Muscle layer of duodenum (tissue), 2 donors: ENCODE measurements at regions not wholly inside any gene's neighbourhood (a gene's known extent, or its start where the extent isn't known, plus 50 kb on each side); places are given as distances from the start of the nearest gene placed in this dataset.
"Not testable (repeated sequence)": the region's sequence is repeated elsewhere in the genome, so short reads cannot be mapped to it uniquely, and the experiment has no call there.

ENCODE experiments used
- H3K27ac ChIP-seq: one replicate; pipeline ENCODE4 v1.7.0; 2013; ENCODE audit warnings: mild to moderate bottlenecking, low read length
- H3K27me3 ChIP-seq: one replicate; pipeline ENCODE4 v1.7.0; 2013; ENCODE audit warnings: low read depth, mild to moderate bottlenecking, control low read depth, low read length
- H3K36me3 ChIP-seq, 2 donors: one replicate each; pipeline ENCODE4 v1.7.0; 2013; ENCODE audit warnings: low read length in 2 of 2, control low read depth in 1 of 2, mild to moderate bottlenecking in 1 of 2; ENCODE audit not compliant: insufficient read depth in 2 of 2, control insufficient read depth in 1 of 2
- H3K4me1 ChIP-seq, 2 donors: one replicate each; pipeline ENCODE4 v1.7.0; 2013; ENCODE audit warnings: low read length in 2 of 2, mild to moderate bottlenecking in 2 of 2, control low read depth in 1 of 2, moderate library complexity in 1 of 2; ENCODE audit not compliant: insufficient read depth in 2 of 2, control insufficient read depth in 1 of 2
- H3K4me3 ChIP-seq, 2 donors: one replicate each; pipeline ENCODE4 v1.7.0; 2013; ENCODE audit warnings: low read length in 2 of 2, low read depth in 1 of 2, mild to moderate bottlenecking in 1 of 2
- H3K9me3 ChIP-seq, 2 donors: one replicate each; pipeline ENCODE4 v1.7.0; 2013; ENCODE audit warnings: low read length in 2 of 2, control low read depth in 1 of 2, mild to moderate bottlenecking in 1 of 2; ENCODE audit not compliant: control insufficient read depth in 1 of 2
- donor health status: healthy.

- no peaks in the 10 kb centered on the region for H3K27me3 ChIP-seq
- no peaks in the 10 kb centered on the region for H3K4me1 ChIP-seq
- no peak overlapping the region for H3K27ac ChIP-seq
- no peaks in the 10 kb centered on the region for H3K9me3 ChIP-seq
- no peak overlapping the region for H3K4me3 ChIP-seq
- H3K36me3 ChIP-seq: no peaks in the 10 kb centered on the region
Measured at GRCh38 chrY:12358337-12358736, 342.7 kb upstream of the USP9Y start.

DNA sequence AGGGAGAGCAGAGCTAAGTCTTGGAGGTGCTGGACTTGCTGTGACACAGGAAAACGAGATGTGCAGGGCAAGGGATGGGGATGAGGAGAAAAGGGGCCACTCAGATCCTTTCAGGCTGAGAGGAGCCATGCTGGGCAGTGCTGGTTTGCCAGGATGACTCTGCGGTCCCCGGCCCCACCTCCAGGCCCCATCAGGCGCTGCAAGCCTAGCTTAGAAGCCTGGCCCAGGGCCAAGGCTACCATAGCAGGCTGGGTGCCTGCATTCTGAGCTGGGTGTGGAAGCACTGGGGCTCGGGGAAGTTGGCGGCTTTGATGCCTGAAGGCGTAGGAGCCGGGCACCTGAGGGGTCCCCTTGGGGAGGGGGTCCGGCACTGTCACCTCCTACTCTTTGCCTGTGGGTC lies 341.2 kb upstream of the USP9Y start:
- Histone ChIP-seq H3K4me1 (no peaks in the 10 kb centered on the region), H3K27me3 (no peaks in the 10 kb centered on the region), H3K4me3 (no peak overlapping the region), H3K36me3 (no peaks in the 10 kb centered on the region), H3K27ac (no peak overlapping the region), H3K9me3 (no peaks in the 10 kb centered on the region)

DNA sequence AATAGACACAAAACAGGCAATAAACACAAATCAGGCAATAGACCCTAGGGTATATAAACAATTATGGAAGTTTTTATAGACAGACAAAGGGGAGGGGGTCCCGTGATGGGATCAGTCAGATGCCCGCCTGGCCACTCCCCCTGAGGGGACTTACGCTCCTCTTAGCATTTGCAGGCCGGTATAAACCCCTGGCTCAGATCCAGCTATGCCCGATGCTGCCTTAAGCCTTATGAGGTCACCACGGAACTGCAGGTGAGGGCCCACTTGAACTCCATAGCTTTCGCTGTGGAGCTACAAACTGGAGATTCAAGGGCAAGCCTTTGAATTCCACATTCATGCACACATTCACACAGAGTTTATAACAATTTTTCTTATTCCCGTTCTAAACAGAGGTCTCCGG lies 340.5 kb upstream of the USP9Y start:
- Histone ChIP-seq H3K36me3 (no peaks in the 10 kb centered on the region), H3K27ac (no peak overlapping the region), H3K27me3 (no peaks in the 10 kb centered on the region), H3K4me1 (no peaks in the 10 kb centered on the region), H3K4me3 (no peak overlapping the region), H3K9me3 (no peaks in the 10 kb centered on the region)

- Histone ChIP-seq H3K27ac (no peak overlapping the region), H3K4me3 (no peak overlapping the region), H3K9me3 (no peaks in the 10 kb centered on the region), H3K36me3 (no peaks in the 10 kb centered on the region), H3K4me1 (no peaks in the 10 kb centered on the region), H3K27me3 (no peaks in the 10 kb centered on the region)
Measured at GRCh38 chrY:12365311-12365910, 335.6 kb upstream of the USP9Y start.

DNA sequence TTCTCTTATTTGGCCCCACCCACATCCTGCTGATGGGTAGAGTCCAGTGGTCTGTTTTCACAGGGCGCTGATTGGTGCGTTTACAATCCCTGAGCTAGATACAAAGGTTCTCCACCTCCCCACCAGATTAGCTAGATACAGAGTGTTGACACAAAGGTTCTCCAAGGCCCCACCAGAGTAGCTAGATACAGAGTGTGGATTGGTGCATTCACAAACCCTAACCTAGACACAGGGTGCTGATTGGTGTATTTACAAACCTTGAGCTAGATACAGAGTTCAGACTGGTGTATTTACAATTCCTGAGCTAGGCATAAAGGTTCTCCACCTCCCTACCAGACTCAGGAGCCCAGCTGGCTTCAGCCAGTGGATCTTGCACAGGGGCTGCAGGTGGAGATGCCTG lies 326.4 kb upstream of the USP9Y start:
- not testable (repeated sequence) for H3K9me3 ChIP-seq, H3K27me3 ChIP-seq, H3K4me1 ChIP-seq, H3K36me3 ChIP-seq, H3K4me3 ChIP-seq, H3K27ac ChIP-seq

- not testable (repeated sequence) for H3K27ac ChIP-seq
Measured at GRCh38 chrY:12391655-12392559, 309.1 kb upstream of the USP9Y start.

DNA sequence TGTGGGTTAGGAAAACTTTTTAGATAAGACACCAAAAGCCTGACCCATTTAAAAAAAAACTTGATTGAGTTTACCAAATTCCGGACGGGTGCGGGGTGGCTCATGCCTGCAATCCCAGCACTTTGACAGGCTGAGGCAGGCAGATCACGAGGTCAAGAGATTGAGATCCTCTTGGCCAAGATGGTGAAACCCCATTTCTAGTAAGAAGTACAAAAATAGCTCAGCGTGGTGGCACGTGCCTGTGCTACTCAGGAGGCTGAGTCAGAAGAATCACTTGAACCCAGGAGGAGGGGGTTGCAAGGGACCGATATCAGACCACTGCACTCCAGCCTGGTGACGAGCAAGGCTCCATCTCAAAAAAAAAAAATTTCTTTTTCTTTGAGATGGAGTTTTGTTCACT lies 307.8 kb upstream of the USP9Y start:
- H3K36me3 ChIP-seq: no peaks in the 10 kb centered on the region
- no peaks in the 10 kb centered on the region for H3K9me3 ChIP-seq
- H3K4me3 ChIP-seq: no peak overlapping the region
- H3K27ac ChIP-seq: no peak overlapping the region
- H3K4me1 ChIP-seq: no peaks in the 10 kb centered on the region
- H3K27me3 ChIP-seq: no peaks in the 10 kb centered on the region

More at GRCh38 chrY:12391655-12392559, 309.1 kb upstream of the USP9Y start:
- H3K9me3 ChIP-seq, H3K4me3 ChIP-seq, H3K36me3 ChIP-seq, H3K4me1 ChIP-seq, H3K27me3 ChIP-seq: not testable (repeated sequence)

GRCh38 chrY:12395381-12396120 lies 305.5 kb upstream of the USP9Y start:
- H3K4me1 ChIP-seq, H3K36me3 ChIP-seq, H3K4me3 ChIP-seq, H3K27ac ChIP-seq, H3K27me3 ChIP-seq, H3K9me3 ChIP-seq: not testable (repeated sequence)

GRCh38 chrY:12403916-12404315 lies 297.1 kb upstream of the USP9Y start:
- H3K27me3 ChIP-seq: no peaks in the 10 kb centered on the region
- no peaks in the 10 kb centered on the region for H3K4me1 ChIP-seq
- H3K27ac ChIP-seq: no peak overlapping the region
- H3K9me3 ChIP-seq: no peaks in the 10 kb centered on the region
- no peak overlapping the region for H3K4me3 ChIP-seq
- no peaks in the 10 kb centered on the region for H3K36me3 ChIP-seq

- Histone ChIP-seq H3K27ac (no peak overlapping the region), H3K4me3 (no peak overlapping the region), H3K27me3 (no peaks in the 10 kb centered on the region), H3K36me3 (no peaks in the 10 kb centered on the region), H3K4me1 (no peaks in the 10 kb centered on the region), H3K9me3 (no peaks in the 10 kb centered on the region)
Measured at GRCh38 chrY:12408236-12408635, 292.8 kb upstream of the USP9Y start.

GRCh38 chrY:12410696-12411095 lies 290.3 kb upstream of the USP9Y start:
- H3K36me3 ChIP-seq: no peaks in the 10 kb centered on the region
- H3K9me3 ChIP-seq: no peaks in the 10 kb centered on the region
- no peak overlapping the region for H3K4me3 ChIP-seq
- H3K27ac ChIP-seq: no peak overlapping the region
- H3K27me3 ChIP-seq: no peaks in the 10 kb centered on the region
- no peaks in the 10 kb centered on the region for H3K4me1 ChIP-seq
